WI38 (cell line): ENCODE measurements at regions not wholly inside any gene's neighbourhood (a gene's known extent, or its start where the extent isn't known, plus 50 kb on each side); places are given as distances from the start of the nearest gene placed in this dataset.

Experiments
- H3K4me3 ChIP-seq: 2 replicates; pipeline ENCODE4 v1.5.1; 2011; ENCODE audit warnings: low read depth, mild to moderate bottlenecking, control low read depth, low read length
- CTCF ChIP-seq: IDR thresholded peaks from 2 replicates; pipeline ENCODE4 v1.5.1; 2012; ENCODE audit warnings: low read depth, mild to moderate bottlenecking, control low read depth, low read length

- H3K4me3 ChIP-seq, result no peak overlapping the region
- TF ChIP-seq CTCF, result no peak
These were observed 93.3 kb upstream of the DOCK9 start for GRCh38 chr13:99071211-99071610.

GRCh38 chr13:99071666-99072065 lies 93.8 kb upstream of the DOCK9 start:
- TF ChIP-seq CTCF, result no peak
- H3K4me3 ChIP-seq, result no peak overlapping the region

GRCh38 chr13:99072356-99072755 lies 94.5 kb upstream of the DOCK9 start:
- TF ChIP-seq CTCF, result no peak
- H3K4me3 ChIP-seq, result no peak overlapping the region

GRCh38 chr13:99072941-99073340 lies 95.1 kb upstream of the DOCK9 start:
- TF ChIP-seq CTCF, result no peak
- H3K4me3 ChIP-seq, result no peak overlapping the region

- TF ChIP-seq CTCF, result no peak
- no peak overlapping the region for H3K4me3 ChIP-seq
These were observed 96.8 kb upstream of the DOCK9 start for GRCh38 chr13:99074693-99075092.

GRCh38 chr13:99075268-99076191 lies 97.7 kb upstream of the DOCK9 start:
- no peak for TF ChIP-seq CTCF
- H3K4me3 ChIP-seq, result no peak overlapping the region

GRCh38 chr13:99078017-99078771 lies 100.3 kb upstream of the DOCK9 start:
- no peak for TF ChIP-seq CTCF
- no peak overlapping the region for H3K4me3 ChIP-seq
